Left renal cortex interstitium (tissue), 4 donors: ENCODE measurements at regions not wholly inside any gene's neighbourhood (a gene's known extent, or its start where the extent isn't known, plus 50 kb on each side); places are given as distances from the start of the nearest gene placed in this dataset.

Experiments used
- DNase-seq, 4 donors: peaks; one replicate each; pipeline ENCODE4 v3.0.0-alpha.2; 2013; ENCODE audit warnings: low read depth in 4 of 4, low spot score in 2 of 4, missing footprints in 1 of 4

DNA sequence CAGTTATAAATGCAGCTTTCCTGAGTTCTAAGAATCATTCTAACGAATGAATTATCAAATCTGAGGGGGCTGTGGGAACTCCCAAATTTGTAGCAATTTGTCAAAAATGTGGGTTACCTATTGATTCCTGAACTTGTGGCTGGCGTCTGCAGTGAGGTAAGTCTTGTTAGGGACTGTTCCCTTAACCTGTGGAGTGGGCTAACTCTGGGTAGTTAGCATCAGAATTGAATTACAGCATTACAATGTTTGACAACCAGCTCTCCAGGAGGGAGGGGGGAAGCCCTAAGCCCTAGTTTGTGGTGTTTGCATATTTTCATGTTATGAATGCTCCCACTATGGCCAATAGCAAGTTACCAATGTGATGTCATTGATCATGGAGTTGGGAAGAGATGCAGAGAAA, 65.9 kb upstream of the STT3B start:
- no peak for DNase-seq

DNA sequence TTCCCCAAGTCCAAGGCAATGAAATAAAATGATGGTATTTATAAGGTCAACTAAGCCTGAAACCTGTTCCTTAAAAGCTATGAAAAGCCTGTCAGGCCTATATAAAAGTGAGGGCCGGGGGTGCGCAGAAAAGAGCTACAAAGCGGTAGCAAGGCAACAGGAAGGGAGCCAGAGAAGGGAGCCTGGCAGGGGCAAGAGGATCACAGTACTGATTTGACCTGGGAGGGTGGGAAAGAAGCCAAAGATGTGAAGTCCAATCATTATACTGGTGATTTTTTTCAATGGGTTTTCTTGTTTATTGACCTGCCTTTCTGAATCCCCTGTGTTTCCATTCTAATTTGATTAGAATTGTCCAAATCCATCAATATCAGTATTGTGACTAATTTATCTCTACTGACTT, 64.3 kb upstream of the STT3B start:
- no peak for DNase-seq

DNA sequence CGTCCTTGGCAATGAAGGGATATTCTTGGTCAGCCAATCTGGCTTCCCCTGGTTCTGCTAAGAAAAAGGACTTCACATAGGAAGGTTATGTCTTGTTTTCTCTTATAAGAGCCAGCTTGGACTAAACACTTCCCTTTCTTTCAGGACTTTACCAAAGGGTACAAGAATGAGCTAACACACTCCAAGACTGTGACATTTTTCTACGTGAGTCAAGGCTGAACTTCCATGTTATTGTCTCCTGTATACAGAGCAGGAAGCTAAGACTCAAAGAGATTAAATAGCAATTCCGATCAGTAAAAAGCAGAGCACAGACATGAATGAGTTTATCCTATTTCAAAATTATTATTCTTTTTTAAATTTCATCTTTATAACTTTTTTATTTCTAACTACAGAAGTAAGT, 63.3 kb upstream of the STT3B start:
- DNase-seq = no peak

GRCh38 chr3:31472479-31473390, 60.0 kb upstream of the STT3B start:
- no peak for DNase-seq

- DNase-seq = no peak
Observed at GRCh38 chr3:31476209-31476608, 56.5 kb upstream of the STT3B start.

GRCh38 chr3:31479431-31479830, 53.3 kb upstream of the STT3B start:
- DNase-seq = no peak

DNA sequence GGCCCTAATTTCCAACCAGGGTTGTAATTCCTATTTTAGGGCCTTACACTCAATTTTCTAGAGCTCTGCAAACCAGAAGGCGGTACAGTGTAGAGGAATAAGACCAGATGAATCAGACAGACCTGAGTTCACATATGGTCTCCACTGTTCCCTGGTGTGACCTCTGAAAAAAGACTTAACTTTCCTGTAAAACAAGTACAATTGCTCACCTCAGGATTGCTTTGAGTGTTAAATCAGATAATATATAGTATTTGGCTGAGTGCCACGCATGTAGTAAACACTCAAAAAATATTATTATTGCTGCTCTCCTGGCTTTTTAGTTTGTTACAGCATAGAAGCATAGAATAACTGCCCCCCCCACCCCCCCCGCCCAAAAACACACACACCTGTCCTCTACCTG, 51.0 kb upstream of the STT3B start:
- no peak for DNase-seq

DNA sequence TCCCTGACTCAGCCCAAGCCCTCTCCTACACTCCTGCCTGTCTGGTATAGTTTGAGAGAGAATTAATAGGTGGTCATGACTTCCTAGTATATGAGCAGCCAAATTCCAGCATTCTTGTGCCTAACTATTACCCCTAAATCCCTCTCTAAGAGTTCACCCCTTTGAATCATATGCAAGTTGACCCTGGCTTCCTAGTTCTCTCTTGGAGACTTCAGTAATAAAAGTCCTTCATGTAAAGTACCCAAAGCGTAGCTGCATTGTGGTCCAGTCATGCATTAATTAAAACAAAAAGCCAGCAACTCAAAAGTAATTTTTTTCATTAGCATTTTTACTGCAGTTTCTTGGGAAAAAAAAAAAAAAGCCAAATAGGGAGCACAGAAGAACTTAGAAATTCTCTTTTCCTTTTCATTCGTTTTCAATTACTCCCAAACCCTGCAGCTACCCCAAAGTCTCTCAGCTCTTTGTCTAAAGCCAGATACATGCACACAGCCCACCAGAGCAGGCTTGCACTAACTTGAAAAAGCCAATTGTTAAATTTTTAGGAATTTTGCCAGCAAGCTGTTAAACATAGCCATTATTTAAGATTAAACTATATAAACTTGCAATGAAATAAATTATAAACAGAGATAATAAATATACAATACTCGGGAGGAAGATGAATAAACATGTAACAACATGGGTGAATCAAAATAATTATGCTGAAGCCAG, 50.1 kb upstream of the STT3B start:
- peak in 1 of 4 donors; percentile 21 for DNase-seq
